ENCODE measurements at regions not wholly inside any gene's neighbourhood (a gene's known extent, or its start where the extent isn't known, plus 50 kb on each side); places are given as distances from the start of the nearest gene placed in this dataset.
A peak's percentile ranks its signal among the peaks of the same experiment; 100 is the strongest.

DNA sequence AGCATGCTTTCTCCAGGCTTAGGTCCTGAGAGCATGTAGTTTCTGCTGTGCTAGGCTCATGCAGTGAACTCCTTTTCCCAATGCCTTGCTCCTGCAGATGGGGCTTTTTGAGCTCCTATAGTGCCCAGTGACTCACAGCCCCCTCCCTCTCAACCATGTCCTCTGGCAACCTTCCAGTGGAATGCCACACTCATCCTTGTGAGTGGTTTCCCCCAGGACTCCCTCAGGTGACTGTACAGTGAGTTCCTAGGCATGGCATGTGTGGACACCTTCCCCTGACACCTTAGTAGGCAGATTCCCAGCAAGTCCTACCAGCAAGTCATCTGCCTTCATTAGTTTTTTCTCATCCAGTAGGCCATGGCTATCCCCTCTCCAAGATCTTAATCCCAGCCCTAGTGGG, 72.4 kb upstream of the CXCL14 start:
- H3K27me3 ChIP-seq (ENCODE audit: control insufficient read depth, insufficient read depth, low read length), result no peaks in the 10 kb centered on the region
- H3K4me3 ChIP-seq (ENCODE audit: low read depth, low read length), result no peak overlapping the region
- no peaks in the 10 kb centered on the region for H3K36me3 ChIP-seq (ENCODE audit: control insufficient read depth, insufficient read depth, low read length)
- TF ChIP-seq, protein P1, sequence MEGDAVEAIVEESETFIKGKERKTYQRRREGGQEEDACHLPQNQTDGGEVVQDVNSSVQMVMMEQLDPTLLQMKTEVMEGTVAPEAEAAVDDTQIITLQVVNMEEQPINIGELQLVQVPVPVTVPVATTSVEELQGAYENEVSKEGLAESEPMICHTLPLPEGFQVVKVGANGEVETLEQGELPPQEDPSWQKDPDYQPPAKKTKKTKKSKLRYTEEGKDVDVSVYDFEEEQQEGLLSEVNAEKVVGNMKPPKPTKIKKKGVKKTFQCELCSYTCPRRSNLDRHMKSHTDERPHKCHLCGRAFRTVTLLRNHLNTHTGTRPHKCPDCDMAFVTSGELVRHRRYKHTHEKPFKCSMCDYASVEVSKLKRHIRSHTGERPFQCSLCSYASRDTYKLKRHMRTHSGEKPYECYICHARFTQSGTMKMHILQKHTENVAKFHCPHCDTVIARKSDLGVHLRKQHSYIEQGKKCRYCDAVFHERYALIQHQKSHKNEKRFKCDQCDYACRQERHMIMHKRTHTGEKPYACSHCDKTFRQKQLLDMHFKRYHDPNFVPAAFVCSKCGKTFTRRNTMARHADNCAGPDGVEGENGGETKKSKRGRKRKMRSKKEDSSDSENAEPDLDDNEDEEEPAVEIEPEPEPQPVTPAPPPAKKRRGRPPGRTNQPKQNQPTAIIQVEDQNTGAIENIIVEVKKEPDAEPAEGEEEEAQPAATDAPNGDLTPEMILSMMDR (IDR thresholded peaks at IDR 0.05; ENCODE audit: insufficient read depth, low read length, poor library complexity, severe bottlenecking), result no peak
- peak; percentile 73 for DNase-seq (ENCODE audit: low read depth)

DNA sequence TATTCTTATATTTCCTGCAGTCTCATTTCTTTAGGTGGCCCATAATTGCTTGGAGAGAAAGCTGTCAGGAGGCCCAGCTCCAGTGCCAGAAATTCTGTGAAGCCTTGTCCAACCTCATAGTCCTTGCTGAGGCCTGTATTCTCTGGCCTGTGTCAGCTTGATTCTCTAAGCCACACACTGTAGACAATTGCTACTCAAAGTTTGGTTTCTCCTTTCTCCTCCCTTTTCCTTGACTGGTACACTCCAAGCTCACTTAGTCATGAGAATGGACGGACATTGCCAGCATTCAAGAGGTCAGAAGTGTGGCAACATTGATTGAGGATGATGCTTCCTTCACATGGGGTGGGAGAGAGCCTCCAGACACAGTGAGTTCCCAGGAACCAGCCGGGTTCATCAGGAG, 71.3 kb upstream of the CXCL14 start:
- TF ChIP-seq, protein P1 (IDR thresholded peaks at IDR 0.05; ENCODE audit: insufficient read depth, low read length, poor library complexity, severe bottlenecking), result no peak
- no peaks in the 10 kb centered on the region for H3K36me3 ChIP-seq (ENCODE audit: control insufficient read depth, insufficient read depth, low read length)
- DNase-seq (ENCODE audit: low read depth), result no peak
- no peak overlapping the region for H3K4me3 ChIP-seq (ENCODE audit: low read depth, low read length)
- H3K27me3 ChIP-seq (ENCODE audit: control insufficient read depth, insufficient read depth, low read length), result no peaks in the 10 kb centered on the region

DNA sequence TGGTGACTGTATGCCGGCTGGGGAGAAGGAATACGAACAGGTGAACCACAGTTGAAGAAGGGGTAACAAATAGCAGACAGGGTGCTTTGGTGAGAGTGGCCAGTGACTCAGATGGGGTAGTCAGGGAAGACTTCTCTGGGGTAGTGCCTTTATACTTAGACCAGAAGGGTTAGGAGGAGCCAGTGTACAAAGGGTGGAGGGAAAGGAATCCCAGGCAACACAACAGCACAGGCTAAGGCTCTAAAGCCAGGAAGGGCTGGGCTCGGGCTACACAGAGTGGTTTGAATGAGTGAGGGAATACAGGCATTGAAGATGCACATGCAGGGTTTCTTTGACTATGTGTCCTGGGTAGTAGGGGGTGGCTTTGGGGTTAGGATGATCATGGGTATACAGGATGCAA, 70.6 kb upstream of the CXCL14 start:
- H3K27me3 ChIP-seq (ENCODE audit: control insufficient read depth, insufficient read depth, low read length), result no peaks in the 10 kb centered on the region
- no peak for DNase-seq (ENCODE audit: low read depth)
- no peaks in the 10 kb centered on the region for H3K36me3 ChIP-seq (ENCODE audit: control insufficient read depth, insufficient read depth, low read length)
- no peak overlapping the region for H3K4me3 ChIP-seq (ENCODE audit: low read depth, low read length)
- TF ChIP-seq, protein P1 (IDR thresholded peaks at IDR 0.05; ENCODE audit: insufficient read depth, low read length, poor library complexity, severe bottlenecking), result no peak

DNA sequence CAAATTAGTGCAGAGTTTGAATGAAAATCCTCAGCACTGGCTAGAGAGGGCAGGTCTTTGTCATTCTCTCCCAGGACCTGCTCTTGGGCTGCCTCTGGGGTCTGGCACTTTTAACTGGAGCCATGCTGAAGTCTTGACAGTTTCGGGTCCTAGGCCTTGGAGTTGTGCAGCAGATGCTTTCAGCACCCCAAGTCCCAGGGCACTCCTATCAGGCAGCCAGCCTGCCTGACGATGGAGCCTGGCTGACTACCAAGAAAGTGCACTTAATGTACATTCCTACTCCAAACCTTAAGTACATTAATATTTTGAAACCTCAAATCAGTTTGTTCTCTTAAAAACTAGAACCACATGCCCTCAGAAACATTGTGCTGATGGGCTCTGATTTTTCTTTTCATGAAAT, 69.3 kb upstream of the CXCL14 start:
- no peak for DNase-seq (ENCODE audit: low read depth)
- Histone ChIP-seq H3K36me3 (ENCODE audit: control insufficient read depth, insufficient read depth, low read length) (no peaks in the 10 kb centered on the region), H3K4me3 (ENCODE audit: low read depth, low read length) (no peak overlapping the region), H3K27me3 (ENCODE audit: control insufficient read depth, insufficient read depth, low read length) (no peaks in the 10 kb centered on the region)
- TF ChIP-seq, protein P1 (IDR thresholded peaks at IDR 0.05; ENCODE audit: insufficient read depth, low read length, poor library complexity, severe bottlenecking), result no peak

DNA sequence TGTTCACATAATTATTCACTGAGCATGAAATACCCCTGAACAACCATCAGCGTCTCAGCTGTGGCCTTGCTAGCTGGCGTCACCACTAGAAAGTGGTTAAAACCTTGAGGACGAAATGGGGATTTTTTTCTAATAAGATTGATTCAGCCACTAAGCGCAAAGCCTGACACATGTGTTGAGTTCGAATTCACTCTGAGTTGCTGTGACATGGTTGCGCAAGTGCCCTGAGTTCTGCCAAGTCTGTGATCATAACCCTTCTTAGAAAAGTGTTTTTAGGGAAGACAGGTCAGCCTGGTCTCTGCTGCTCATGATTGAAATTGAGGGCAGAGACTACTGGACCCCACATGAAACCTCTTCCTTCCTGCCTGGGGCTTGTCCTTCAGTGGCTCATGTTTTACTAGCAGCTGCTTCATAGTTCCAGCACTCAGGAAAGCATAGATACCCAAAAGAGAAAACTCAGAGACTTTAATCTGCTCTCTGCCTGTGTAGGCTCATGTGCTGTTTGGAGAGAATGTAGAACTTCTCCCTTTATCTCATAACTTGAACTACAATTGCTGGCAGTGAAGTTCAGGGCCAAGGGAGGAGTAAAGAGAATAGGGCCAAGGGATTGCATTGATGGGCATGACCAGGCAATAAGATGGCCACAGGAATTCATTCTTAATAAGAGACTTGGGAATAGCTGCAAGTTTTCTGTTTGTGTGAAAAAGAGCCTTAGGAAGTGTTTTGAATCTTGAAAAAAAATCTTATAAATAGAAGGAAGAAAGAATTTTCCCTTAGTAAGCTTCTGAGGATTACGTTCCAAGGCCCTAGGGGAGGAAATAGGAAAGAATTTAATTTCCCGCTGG, 66.8 kb upstream of the CXCL14 start:
- H3K27me3 ChIP-seq (ENCODE audit: control insufficient read depth, insufficient read depth, low read length), result peaks cover 3% of the 10 kb centered on the region
- no peaks in the 10 kb centered on the region for H3K36me3 ChIP-seq (ENCODE audit: control insufficient read depth, insufficient read depth, low read length)
- DNase-seq (ENCODE audit: low read depth), result no peak
- H3K4me3 ChIP-seq (ENCODE audit: low read depth, low read length), result no peak overlapping the region
- TF ChIP-seq, protein P1 (IDR thresholded peaks at IDR 0.05; ENCODE audit: insufficient read depth, low read length, poor library complexity, severe bottlenecking), result no peak

DNA sequence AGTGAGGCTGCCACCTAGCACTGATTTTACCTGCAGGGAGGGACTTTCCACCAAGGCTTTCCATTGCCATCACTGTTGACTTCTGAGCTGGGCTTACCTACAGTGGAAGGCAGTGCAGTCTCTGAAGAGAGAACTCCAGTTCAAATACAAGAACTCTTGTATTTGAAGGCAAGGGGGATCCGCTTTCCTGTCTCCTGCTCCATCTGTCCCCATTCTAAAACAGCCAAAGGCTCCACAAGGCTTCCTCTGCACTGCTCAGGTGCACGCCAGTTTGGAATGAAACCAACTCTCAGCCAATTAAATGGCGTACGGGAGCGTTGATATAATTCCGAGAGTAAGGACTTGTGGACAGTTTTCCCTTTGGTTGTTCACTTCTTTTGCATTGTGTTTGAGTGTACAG, 66.0 kb upstream of the CXCL14 start:
- Histone ChIP-seq H3K4me3 (ENCODE audit: low read depth, low read length) (no peak overlapping the region), H3K36me3 (ENCODE audit: control insufficient read depth, insufficient read depth, low read length) (no peaks in the 10 kb centered on the region), H3K27me3 (ENCODE audit: control insufficient read depth, insufficient read depth, low read length) (peaks cover 3% of the 10 kb centered on the region)
- no peak for DNase-seq (ENCODE audit: low read depth)
- TF ChIP-seq, protein P1 (IDR thresholded peaks at IDR 0.05; ENCODE audit: insufficient read depth, low read length, poor library complexity, severe bottlenecking), result no peak
